H1 (cell line): ENCODE measurements at regions not wholly inside any gene's neighbourhood (a gene's known extent, or its start where the extent isn't known, plus 50 kb on each side); places are given as distances from the start of the nearest gene placed in this dataset.

ENCODE experiments used
- CTCF ChIA-PET: fragments of 300-600 bp; sonication (Branson Sonifier 250); formaldehyde crosslinking; loops from one replicate; lab custom pipeline; 2021; ENCODE audit not compliant: partially characterized antibody; lab: Charles Lee
- POLR2A ChIA-PET: fragments of 300-600 bp; sonication (Branson Sonifier 250); formaldehyde crosslinking; loops from one replicate; lab custom pipeline; 2021; ENCODE audit warnings: inconsistent platforms; ENCODE audit not compliant: partially characterized antibody; lab: Charles Lee
- DNase-seq, 2 experiments: peaks; one replicate each; pipeline versions ENCODE4 v3.0.0 to v3.0.0-alpha.2; 2010 to 2022; ENCODE audit warnings: low spot score in 2 of 2, low read depth in 1 of 2, mixed read lengths in 1 of 2
- FAIRE-seq: peaks from 2 replicates; lab custom pipeline; 2011; peaks lifted over from hg19 to GRCh38; lab: Jason Lieb, UNC
- H2AFZ ChIP-seq: 2 replicates; pipeline ENCODE4 v1.8.1; 2012; ENCODE audit warnings: low read length, inconsistent platforms
- H2AK5ac ChIP-seq: 2 replicates; pipeline ENCODE4 v1.6.1; 2013; ENCODE audit warnings: low read depth, low read length
- H2BK120ac ChIP-seq: replicated peaks from 2 replicates; pipeline ENCODE3; 2013; ENCODE audit warnings: low read depth, low read length, inconsistent platforms
- H2BK12ac ChIP-seq: 2 replicates; pipeline ENCODE4 v1.6.1; 2013; ENCODE audit warnings: low read depth, low read length
- H2BK15ac ChIP-seq: 2 replicates; pipeline ENCODE4 v1.6.1; 2013; ENCODE audit warnings: low read length
- H2BK20ac ChIP-seq: 2 replicates; pipeline ENCODE4 v1.6.1; 2013; ENCODE audit warnings: low read length
- H2BK5ac ChIP-seq: 2 replicates; pipeline ENCODE4 v1.6.1; 2013; ENCODE audit warnings: low read depth, low read length
- H3K14ac ChIP-seq: 2 replicates; pipeline ENCODE4 v1.6.1; 2013; ENCODE audit warnings: inconsistent platforms; ENCODE audit not compliant: insufficient read length
- H3K18ac ChIP-seq: 2 replicates; pipeline ENCODE4 v1.6.1; 2013; ENCODE audit warnings: low read length; ENCODE audit errors: extremely low read depth
- H3K23ac ChIP-seq: 2 replicates; pipeline ENCODE4 v1.6.1; 2013; ENCODE audit warnings: inconsistent platforms; ENCODE audit not compliant: insufficient read length
- H3K23me2 ChIP-seq: 2 replicates; pipeline ENCODE4 v1.6.1; 2013; ENCODE audit warnings: low read depth, low read length
- H3K27ac ChIP-seq: 2 replicates; pipeline ENCODE4 v1.6.1; 2011; ENCODE audit warnings: low read depth, low read length, inconsistent platforms
- H3K27me3 ChIP-seq, 4 experiments: replicated peaks in 1 of 4; 1 replicate in 1 of 4; 2 replicates in 3 of 4; pipeline versions ENCODE4 v1.6.1 to v1.8.1; 2011 to 2013; ENCODE audit warnings: low read length in 3 of 4, mild to moderate bottlenecking in 3 of 4, inconsistent platforms in 2 of 4, mixed read lengths in 2 of 4, moderate library complexity in 1 of 4; ENCODE audit not compliant: control insufficient read depth in 3 of 4, insufficient read depth in 3 of 4; ENCODE audit errors: extremely low read depth in 1 of 4
- H3K36me3 ChIP-seq, 4 experiments: 2 replicates each; pipeline versions ENCODE4 v1.6.1 to v1.8.1; 2011 to 2013; ENCODE audit warnings: mild to moderate bottlenecking in 4 of 4, low read length in 3 of 4, moderate library complexity in 2 of 4, control low read depth in 1 of 4, inconsistent platforms in 1 of 4; ENCODE audit not compliant: insufficient read depth in 4 of 4, control insufficient read depth in 2 of 4
- H3K4ac ChIP-seq: replicated peaks from 2 replicates; pipeline ENCODE3; 2013; ENCODE audit warnings: low read length, low read depth, mixed read lengths, inconsistent platforms; ENCODE audit not compliant: insufficient read length
- H3K4me1 ChIP-seq, 4 experiments: replicated peaks in 1 of 4; 1 replicate in 1 of 4; 2 replicates in 3 of 4; pipeline versions ENCODE4 v1.6.1 to v1.8.1; 2011 to 2013; ENCODE audit warnings: low read length in 3 of 4, inconsistent platforms in 2 of 4, mixed read lengths in 1 of 4; ENCODE audit not compliant: insufficient read depth in 4 of 4, control insufficient read depth in 3 of 4
- H3K4me2 ChIP-seq, 2 experiments: 2 replicates each; pipeline versions ENCODE4 v1.6.1 to v1.8.1; 2011 to 2013; ENCODE audit warnings: low read depth in 2 of 2, low read length in 2 of 2, control low read depth in 1 of 2, inconsistent platforms in 1 of 2, mild to moderate bottlenecking in 1 of 2; ENCODE audit not compliant: insufficient read depth in 1 of 2
- H3K4me3 ChIP-seq, 4 experiments: fragments of 200-600, 300-600 bp in 1 of 4; sonication (generic), shearing (Covaris generic), sonication (Bioruptor Twin) in 1 of 4; 2 replicates each; pipeline versions ENCODE4 v1.5.1 to v1.8.1; 2011 to 2016; ENCODE audit warnings: low read length in 4 of 4, low read depth in 3 of 4, control low read depth in 2 of 4, inconsistent platforms in 2 of 4, mild to moderate bottlenecking in 2 of 4, mixed read lengths in 1 of 4, moderate library complexity in 1 of 4; ENCODE audit not compliant: insufficient read depth in 2 of 4; ENCODE audit errors: extremely low read depth in 1 of 4
- H3K56ac ChIP-seq: replicated peaks from 2 replicates; pipeline ENCODE3; 2013; ENCODE audit warnings: low read depth, mild to moderate bottlenecking, mixed read lengths, low read length, inconsistent platforms; ENCODE audit not compliant: insufficient read length
- H3K79me1 ChIP-seq: 2 replicates; pipeline ENCODE4 v1.6.1; 2013; ENCODE audit warnings: low read depth, low read length, control low read depth
- H3K79me2 ChIP-seq, 2 experiments: 2 replicates each; pipeline versions ENCODE4 v1.6.1 to v1.8.1; 2012 to 2013; ENCODE audit warnings: low read length in 2 of 2, mild to moderate bottlenecking in 2 of 2, inconsistent platforms in 1 of 2; ENCODE audit not compliant: insufficient read depth in 2 of 2, control insufficient read depth in 1 of 2
- H3K9ac ChIP-seq, 4 experiments: replicated peaks in 1 of 4; 1 replicate in 1 of 4; 2 replicates in 3 of 4; pipeline versions ENCODE4 v1.6.1 to v1.8.1; 2011 to 2013; ENCODE audit warnings: low read depth in 3 of 4, low read length in 3 of 4, control low read depth in 2 of 4, mild to moderate bottlenecking in 2 of 4, moderate library complexity in 2 of 4, inconsistent platforms in 1 of 4; ENCODE audit errors: extremely low read depth in 1 of 4
- H3K9me3 ChIP-seq, 2 experiments: 2 replicates each; pipeline versions ENCODE4 v1.6.1 to v1.8.1; 2012 to 2013; ENCODE audit warnings: mild to moderate bottlenecking in 2 of 2, moderate library complexity in 2 of 2, control low read depth in 1 of 2, inconsistent platforms in 1 of 2, low read depth in 1 of 2, low read length in 1 of 2, mixed read lengths in 1 of 2; ENCODE audit not compliant: insufficient read depth in 2 of 2
- H4K20me1 ChIP-seq, 2 experiments: replicated peaks in 1 of 2; 2 replicates each; pipeline versions ENCODE3 to v1.8.1; 2011 to 2013; ENCODE audit warnings: inconsistent platforms in 2 of 2, low read length in 2 of 2, mild to moderate bottlenecking in 1 of 2; ENCODE audit not compliant: insufficient read depth in 2 of 2, control insufficient read depth in 1 of 2
- H4K5ac ChIP-seq: 2 replicates; pipeline ENCODE4 v1.6.1; 2013; ENCODE audit warnings: low read length, low read depth, mixed read lengths, inconsistent platforms; ENCODE audit not compliant: insufficient read length
- H4K8ac ChIP-seq: 2 replicates; pipeline ENCODE4 v1.8.0; 2013; ENCODE audit warnings: mild to moderate bottlenecking, moderate library complexity, low read length, inconsistent platforms; ENCODE audit not compliant: insufficient read depth; ENCODE audit errors: extremely low read depth
- H4K91ac ChIP-seq: replicated peaks from 2 replicates; pipeline ENCODE3; 2013; ENCODE audit warnings: low read length, mixed read lengths, inconsistent platforms; ENCODE audit not compliant: insufficient read length
- EGR1 ChIP-seq: IDR thresholded peaks from 2 replicates; pipeline ENCODE4 v1.6.1; 2011; ENCODE audit warnings: low read depth, low read length, borderline replicate concordance
- FOSL1 ChIP-seq: IDR thresholded peaks from 2 replicates; pipeline ENCODE4 v1.6.1; 2011; ENCODE audit warnings: mild to moderate bottlenecking, low read depth, low read length, moderate library complexity; ENCODE audit not compliant: insufficient read depth
- WGBS, 2 experiments: shearing (Covaris generic) in 1 of 2; methylation state at CpG; one replicate each; pipeline versions ENCODE4 v1.1.6 to v1.1.7; 2013 to 2015; ENCODE audit warnings: low lambda C conversion rate in 2 of 2, mixed read lengths in 2 of 2, inconsistent platforms in 1 of 2, low coverage in 1 of 2, missing lambda C conversion rate in 1 of 2; ENCODE audit not compliant: insufficient replicate concordance in 2 of 2, insufficient coverage in 1 of 2, insufficient read length in 1 of 2; ENCODE audit errors: extremely low coverage in 1 of 2, missing lambda C conversion rate in 1 of 2; 5-methylcytosine and 5-hydroxymethylcytosine counted together

GRCh38 chr15:72972362-72972761 lies 79.9 kb upstream of the NEO1 start:
- DNase-seq (no peak), FAIRE-seq (no peak)
- no peaks in the 10 kb centered on the region for H3K9me3 ChIP-seq
- no peak overlapping the region for H3K14ac ChIP-seq
- no peak overlapping the region for H2BK120ac ChIP-seq
- 89% methylated on average over 3 of the region's 3 CpGs; no CpG with 5 or more reads in 1 of the 2 experiments for WGBS, 2 experiments
- ChIA-PET CTCF (interaction anchor here (0.6 to 1.4 kb wide), 2 partner anchors 9 to 266 kb away, joined by 3 read pairs; no protein-coding TSS in a partner anchor), POLR2A (interaction anchor here (0.7 kb wide), 1 partner anchor 17 kb away, joined by 3 read pairs; no protein-coding TSS in a partner anchor)
- H3K23me2 ChIP-seq, result no peaks in the 10 kb centered on the region
- no peak overlapping the region for H2BK5ac ChIP-seq
- no peak overlapping the region for H3K18ac ChIP-seq
- H4K20me1 ChIP-seq, result no peaks in the 10 kb centered on the region
- H3K23ac ChIP-seq, result no peak overlapping the region
- no peak overlapping the region for H3K56ac ChIP-seq
- H3K4me2 ChIP-seq, result no peak overlapping the region
- H3K9ac ChIP-seq, result no peak overlapping the region
- no peak overlapping the region for H4K5ac ChIP-seq
- H2BK20ac ChIP-seq, result no peak overlapping the region
- no peaks in the 10 kb centered on the region for H3K79me1 ChIP-seq
- H3K36me3 ChIP-seq, result no peaks in the 10 kb centered on the region
- H3K79me2 ChIP-seq, result no peaks in the 10 kb centered on the region
- no peak overlapping the region for H4K91ac ChIP-seq
- H3K4me1 ChIP-seq, result peaks cover 0 to 3% (median under 1%) of the 10 kb centered on the region in 4 experiments; a peak in 1 of 7 replicates
- H3K4ac ChIP-seq, result no peak overlapping the region
- no peak overlapping the region for H2BK15ac ChIP-seq
- no peak overlapping the region for H2BK12ac ChIP-seq
- no peak overlapping the region for H4K8ac ChIP-seq
- H3K4me3 ChIP-seq, result no peak overlapping the region
- no peak overlapping the region for H3K27ac ChIP-seq
- no peak overlapping the region for H2AFZ ChIP-seq
- no peak overlapping the region for H2AK5ac ChIP-seq
- H3K27me3 ChIP-seq, result no peaks in the 10 kb centered on the region
- TF ChIP-seq EGR1 (no peak), FOSL1 (no peak)
